GM10266 (cell line): ENCODE measurements at regions not wholly inside any gene's neighbourhood (a gene's known extent, or its start where the extent isn't known, plus 50 kb on each side); places are given as distances from the start of the nearest gene placed in this dataset.

ENCODE experiments used
- DNase-seq: peaks from one replicate; pipeline ENCODE4 v3.0.0; 2012; ENCODE audit errors: extremely low spot score
- TF ChIP-seq, protein P1 (sequence below): IDR thresholded peaks from 2 replicates; pipeline ENCODE4 v1.5.1; 2012; ENCODE audit warnings: mild to moderate bottlenecking, low read depth; ENCODE audit not compliant: control insufficient read depth, insufficient read depth; ENCODE audit errors: missing control alignments

DNA sequence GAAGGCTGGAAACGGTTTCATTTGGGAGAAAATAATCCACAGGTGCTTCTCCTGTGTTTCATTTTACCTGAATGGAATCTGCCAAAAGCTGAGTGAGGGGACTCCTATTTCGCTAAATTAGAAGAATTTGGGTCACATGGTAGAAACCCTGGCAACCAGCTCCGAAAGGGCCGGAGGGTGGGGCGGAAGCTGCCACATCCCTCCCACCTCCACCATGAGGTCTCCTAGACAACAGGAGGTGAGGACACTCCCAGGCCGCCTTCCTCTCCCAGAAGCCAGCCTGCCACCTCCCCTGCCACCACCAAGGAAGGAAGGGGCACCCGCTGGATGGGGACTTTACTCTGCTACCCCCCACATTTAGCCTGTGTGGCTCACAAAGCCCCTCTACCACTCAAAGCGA lies 199.9 kb upstream of the ZC3H12A start:
- TF ChIP-seq, protein P1, sequence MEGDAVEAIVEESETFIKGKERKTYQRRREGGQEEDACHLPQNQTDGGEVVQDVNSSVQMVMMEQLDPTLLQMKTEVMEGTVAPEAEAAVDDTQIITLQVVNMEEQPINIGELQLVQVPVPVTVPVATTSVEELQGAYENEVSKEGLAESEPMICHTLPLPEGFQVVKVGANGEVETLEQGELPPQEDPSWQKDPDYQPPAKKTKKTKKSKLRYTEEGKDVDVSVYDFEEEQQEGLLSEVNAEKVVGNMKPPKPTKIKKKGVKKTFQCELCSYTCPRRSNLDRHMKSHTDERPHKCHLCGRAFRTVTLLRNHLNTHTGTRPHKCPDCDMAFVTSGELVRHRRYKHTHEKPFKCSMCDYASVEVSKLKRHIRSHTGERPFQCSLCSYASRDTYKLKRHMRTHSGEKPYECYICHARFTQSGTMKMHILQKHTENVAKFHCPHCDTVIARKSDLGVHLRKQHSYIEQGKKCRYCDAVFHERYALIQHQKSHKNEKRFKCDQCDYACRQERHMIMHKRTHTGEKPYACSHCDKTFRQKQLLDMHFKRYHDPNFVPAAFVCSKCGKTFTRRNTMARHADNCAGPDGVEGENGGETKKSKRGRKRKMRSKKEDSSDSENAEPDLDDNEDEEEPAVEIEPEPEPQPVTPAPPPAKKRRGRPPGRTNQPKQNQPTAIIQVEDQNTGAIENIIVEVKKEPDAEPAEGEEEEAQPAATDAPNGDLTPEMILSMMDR, result no peak
- DNase-seq, result no peak

DNA sequence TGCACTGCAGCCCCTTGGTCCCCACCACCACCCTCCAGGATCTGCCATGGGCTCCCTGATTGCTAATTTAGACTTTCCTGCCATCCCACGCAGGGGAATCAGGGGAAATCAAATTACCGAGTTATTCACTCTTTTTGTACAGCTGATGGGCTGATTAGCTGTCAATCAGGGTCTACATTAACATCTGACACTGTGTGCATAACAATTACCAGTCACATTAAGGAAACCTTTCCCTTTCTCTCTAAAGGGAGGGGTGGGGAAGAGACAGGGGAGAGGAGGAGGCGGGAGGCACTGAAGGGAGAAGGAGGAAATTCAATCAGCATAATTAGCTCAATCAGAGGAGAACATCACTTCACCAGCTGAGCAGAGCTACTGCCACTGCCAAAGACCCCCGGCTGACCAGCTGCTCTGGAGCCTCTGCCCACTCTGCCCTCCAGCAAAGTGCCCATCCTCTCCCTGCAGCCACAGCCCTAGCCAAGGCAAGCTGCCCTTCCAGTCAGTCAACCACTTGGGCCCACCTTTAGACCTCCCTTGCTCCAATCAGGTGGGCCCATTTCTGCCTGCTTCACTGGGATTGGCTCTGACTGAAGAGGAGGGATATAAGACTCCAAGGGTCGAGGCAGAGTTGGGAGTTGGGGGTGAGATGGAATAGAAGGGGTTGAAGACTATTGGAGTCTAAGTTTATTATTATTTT lies 199.3 kb upstream of the ZC3H12A start:
- DNase-seq, result no peak
- TF ChIP-seq, protein P1, result no peak

DNA sequence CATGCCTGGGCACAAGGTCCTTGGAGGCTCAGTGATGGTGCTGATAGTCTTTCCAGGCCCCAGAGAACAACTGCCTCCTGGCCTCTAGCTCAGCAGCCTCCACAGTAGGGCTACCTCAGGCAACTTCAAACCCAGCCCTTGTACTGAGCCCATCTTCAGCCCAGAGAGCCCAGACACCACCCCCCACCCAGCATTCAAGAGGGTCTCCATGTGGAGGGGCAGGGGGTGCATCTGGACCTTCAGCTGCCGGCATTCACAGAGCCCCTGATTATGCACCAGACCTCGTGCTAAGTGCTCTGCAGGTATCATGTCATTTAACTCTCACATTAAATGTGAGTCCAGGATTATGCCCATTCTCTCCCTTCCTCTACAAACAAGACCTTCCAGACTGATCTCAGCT lies 197.0 kb upstream of the ZC3H12A start:
- TF ChIP-seq, protein P1, result no peak
- DNase-seq, result no peak

DNA sequence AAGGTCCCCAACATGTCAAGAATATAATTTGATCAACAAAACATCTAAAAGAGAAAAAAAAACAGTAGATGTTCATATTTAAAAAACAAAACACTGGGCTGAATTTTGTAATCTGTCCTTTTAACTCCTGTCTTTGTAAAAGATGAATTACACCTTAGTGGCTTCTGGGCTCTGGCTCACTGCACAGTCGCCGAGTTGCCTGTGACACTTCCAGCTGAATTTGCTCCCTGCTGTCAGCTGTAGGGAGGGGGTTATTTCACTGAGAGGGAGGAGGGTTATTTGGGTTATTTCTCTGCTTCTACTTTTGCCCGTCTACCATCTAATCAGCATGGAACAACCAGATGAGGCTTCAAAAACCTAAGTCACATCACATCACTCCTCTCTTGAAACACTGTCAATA lies 193.0 kb upstream of the ZC3H12A start:
- TF ChIP-seq, protein P1, result no peak
- no peak for DNase-seq

DNA sequence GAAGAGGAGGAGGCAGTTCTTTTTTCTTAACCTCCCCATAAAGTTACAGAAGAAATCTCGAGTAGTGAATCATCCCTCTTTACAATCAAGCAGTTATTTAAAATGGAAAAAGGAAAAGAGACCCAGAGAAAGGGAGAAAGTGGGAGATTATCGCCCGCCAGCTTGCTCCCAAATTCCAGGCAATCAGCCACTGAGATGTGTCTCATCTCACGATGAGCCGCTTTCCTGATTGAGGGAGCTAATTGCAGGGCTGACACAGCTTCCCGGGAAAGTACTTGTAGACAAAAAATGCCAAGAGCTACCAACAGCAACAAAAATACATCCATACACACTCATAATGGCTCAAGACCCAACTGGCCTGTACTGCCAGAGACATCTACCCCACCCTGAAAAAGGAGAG lies 191.6 kb upstream of the ZC3H12A start:
- DNase-seq, result no peak
- TF ChIP-seq, protein P1, result no peak

DNA sequence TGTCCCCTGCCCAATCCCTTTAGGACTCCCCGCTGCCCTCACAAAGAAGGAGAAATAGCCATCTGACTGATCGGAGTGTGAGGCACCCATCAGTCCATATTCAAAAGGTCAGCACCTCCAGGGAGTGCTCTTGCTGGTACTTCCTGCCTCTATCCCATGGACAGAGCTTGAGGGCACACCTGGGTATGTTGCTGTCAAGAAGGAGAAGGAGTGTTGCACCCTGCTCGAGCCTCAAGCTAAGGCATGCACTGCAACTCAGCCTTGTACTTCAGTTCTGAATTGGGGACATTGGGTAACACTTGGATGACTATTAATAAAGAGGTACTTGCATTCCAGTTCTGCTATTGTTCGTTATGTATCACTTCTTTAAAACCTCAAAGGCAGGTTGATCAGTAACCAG lies 190.3 kb upstream of the ZC3H12A start:
- DNase-seq, result no peak
- TF ChIP-seq, protein P1, result no peak

DNA sequence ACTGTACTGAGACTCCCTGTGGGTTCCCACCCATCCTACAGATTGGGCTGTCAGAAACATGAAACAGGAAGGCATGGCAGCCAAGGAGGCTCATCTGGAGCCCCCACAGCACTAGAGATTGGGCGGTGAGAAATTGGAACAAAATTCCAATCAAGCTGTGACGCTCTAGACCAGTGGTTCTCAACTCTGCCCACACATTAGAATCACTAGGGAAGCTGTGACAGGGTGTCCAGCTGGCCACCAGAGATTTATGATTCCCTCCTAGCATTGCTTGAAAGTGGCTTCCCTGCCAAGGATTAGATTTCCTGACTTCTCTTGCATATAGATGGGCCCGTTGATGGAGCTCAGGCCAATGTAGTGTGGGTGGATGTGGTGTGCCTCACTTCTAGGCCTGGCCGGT lies 187.5 kb upstream of the ZC3H12A start:
- DNase-seq, result no peak
- TF ChIP-seq, protein P1, result no peak
